Kidney epithelial cell (primary cell): ENCODE measurements at regions not wholly inside any gene's neighbourhood (a gene's known extent, or its start where the extent isn't known, plus 50 kb on each side); places are given as distances from the start of the nearest gene placed in this dataset.

ENCODE experiments used
- DNase-seq: peaks from one replicate; pipeline ENCODE4 v3.0.0-alpha.2; 2010; ENCODE audit warnings: low read depth
- H3K27me3 ChIP-seq: 2 replicates; pipeline ENCODE4 v1.6.0; 2011; ENCODE audit warnings: low read length; ENCODE audit not compliant: control insufficient read depth, insufficient read depth
- H3K36me3 ChIP-seq: 2 replicates; pipeline ENCODE4 v1.5.1; 2011; ENCODE audit warnings: low read length; ENCODE audit not compliant: control insufficient read depth, insufficient read depth
- H3K4me3 ChIP-seq: 2 replicates; pipeline ENCODE4 v1.5.1; 2011; ENCODE audit warnings: low read depth, mild to moderate bottlenecking, control low read depth, low read length
- CTCF ChIP-seq: IDR thresholded peaks from 2 replicates; pipeline ENCODE4 v1.5.1; 2011; ENCODE audit warnings: mild to moderate bottlenecking, moderate library complexity, low read length, control low read depth, inconsistent platforms; ENCODE audit not compliant: insufficient read depth, poor library complexity, severe bottlenecking

- no peak for DNase-seq
- Histone ChIP-seq H3K4me3 (no peak overlapping the region), H3K27me3 (no peaks in the 10 kb centered on the region), H3K36me3 (no peaks in the 10 kb centered on the region)
- no peak for TF ChIP-seq CTCF
Observed at GRCh38 chrX:141989815-141990214, 86.1 kb downstream of the MAGEC1 start.

- no peaks in the 10 kb centered on the region for H3K27me3 ChIP-seq
- H3K4me3 ChIP-seq = no peak overlapping the region
- H3K36me3 ChIP-seq = no peaks in the 10 kb centered on the region
- TF ChIP-seq CTCF = no peak
- DNase-seq = no peak
Observed at GRCh38 chrX:141989134-141989533, 85.4 kb downstream of the MAGEC1 start.

- DNase-seq = no peak
- no peaks in the 10 kb centered on the region for H3K36me3 ChIP-seq
- H3K27me3 ChIP-seq = no peaks in the 10 kb centered on the region
- TF ChIP-seq CTCF = no peak
- H3K4me3 ChIP-seq = no peak overlapping the region
Observed at GRCh38 chrX:141982296-141982695, 78.6 kb downstream of the MAGEC1 start.

GRCh38 chrX:141975839-141976238, 72.1 kb downstream of the MAGEC1 start:
- no peak for DNase-seq
- no peak overlapping the region for H3K4me3 ChIP-seq
- H3K36me3 ChIP-seq = no peaks in the 10 kb centered on the region
- no peak for TF ChIP-seq CTCF
- no peaks in the 10 kb centered on the region for H3K27me3 ChIP-seq

- Histone ChIP-seq H3K4me3 (no peak overlapping the region), H3K36me3 (no peaks in the 10 kb centered on the region), H3K27me3 (no peaks in the 10 kb centered on the region)
- TF ChIP-seq CTCF = no peak
- DNase-seq = no peak
Observed at GRCh38 chrX:141969706-141970105, 66.0 kb downstream of the MAGEC1 start.

- TF ChIP-seq CTCF = no peak
- no peaks in the 10 kb centered on the region for H3K27me3 ChIP-seq
Observed at GRCh38 chrX:141960578-141960977, 56.9 kb downstream of the MAGEC1 start.

More at GRCh38 chrX:141960578-141960977, 56.9 kb downstream of the MAGEC1 start:
- Histone ChIP-seq H3K36me3 (no peaks in the 10 kb centered on the region), H3K4me3 (no peak overlapping the region)
- no peak for DNase-seq
